Mesenchymal stem cell (in vitro differentiated cells and primary cell): ENCODE measurements at regions not wholly inside any gene's neighbourhood (a gene's known extent, or its start where the extent isn't known, plus 50 kb on each side); places are given as distances from the start of the nearest gene placed in this dataset.

Experiments
- DNase-seq: peaks from one replicate; pipeline ENCODE4 v3.0.0-alpha.2; 2013
- H2AFZ ChIP-seq: one replicate; pipeline ENCODE4 v1.6.1; 2013; ENCODE audit warnings: low read depth, mild to moderate bottlenecking, control low read depth, inconsistent platforms, low read length, moderate library complexity
- H2AK5ac ChIP-seq: 2 replicates; pipeline ENCODE4 v1.6.1; 2013; ENCODE audit warnings: low read length, moderate library complexity, mild to moderate bottlenecking, inconsistent platforms; ENCODE audit not compliant: severe bottlenecking
- H2BK120ac ChIP-seq: one replicate; pipeline ENCODE4 v1.6.1; 2013; ENCODE audit warnings: low read depth, mild to moderate bottlenecking, inconsistent platforms, low read length, moderate library complexity
- H2BK12ac ChIP-seq, 2 experiments: one replicate each; pipeline ENCODE4 v1.6.1; 2013; ENCODE audit warnings: inconsistent platforms in 2 of 2, low read length in 2 of 2, mild to moderate bottlenecking in 2 of 2, moderate library complexity in 2 of 2, control low read depth in 1 of 2
- H2BK15ac ChIP-seq: one replicate; pipeline ENCODE4 v1.6.1; 2013; ENCODE audit warnings: mild to moderate bottlenecking, low read depth, inconsistent platforms; ENCODE audit not compliant: poor library complexity, severe bottlenecking
- H2BK5ac ChIP-seq: 2 replicates; pipeline ENCODE4 v1.6.1; 2013; ENCODE audit warnings: low read depth, mild to moderate bottlenecking, low read length, control low read depth, inconsistent platforms; ENCODE audit not compliant: poor library complexity, severe bottlenecking
- H3K14ac ChIP-seq, 2 experiments: one replicate each; pipeline ENCODE4 v1.6.1; 2013; ENCODE audit warnings: inconsistent platforms in 2 of 2, low read length in 2 of 2, control low read depth in 1 of 2, mild to moderate bottlenecking in 1 of 2, moderate library complexity in 1 of 2
- H3K18ac ChIP-seq, 2 experiments: one replicate each; pipeline ENCODE4 v1.6.1; 2013; ENCODE audit warnings: inconsistent platforms in 2 of 2, low read length in 2 of 2, control low read depth in 1 of 2, low read depth in 1 of 2, mild to moderate bottlenecking in 1 of 2
- H3K23ac ChIP-seq, 2 experiments: one replicate each; pipeline ENCODE4 v1.6.1; 2013; ENCODE audit warnings: inconsistent platforms in 2 of 2, low read length in 2 of 2, mild to moderate bottlenecking in 2 of 2, moderate library complexity in 2 of 2, control low read depth in 1 of 2
- H3K27ac ChIP-seq: 2 replicates; pipeline ENCODE4 v1.5.1; 2013; ENCODE audit warnings: mild to moderate bottlenecking, moderate library complexity, low read length, control low read depth, inconsistent platforms; ENCODE audit not compliant: poor library complexity, severe bottlenecking
- H3K27me3 ChIP-seq, 2 experiments: 2 replicates each; pipeline versions ENCODE4 v1.6.1 to v1.7.0; 2013; ENCODE audit warnings: low read length in 2 of 2, mild to moderate bottlenecking in 2 of 2, moderate library complexity in 2 of 2, control low read depth in 1 of 2, inconsistent platforms in 1 of 2; ENCODE audit not compliant: control insufficient read depth in 1 of 2, insufficient read depth in 1 of 2
- H3K36me3 ChIP-seq, 2 experiments: 2 replicates each; pipeline versions ENCODE4 v1.6.1 to v1.7.0; 2013; ENCODE audit warnings: low read length in 2 of 2, control low read depth in 1 of 2, inconsistent platforms in 1 of 2, low read depth in 1 of 2, mild to moderate bottlenecking in 1 of 2; ENCODE audit not compliant: insufficient read depth in 2 of 2, control insufficient read depth in 1 of 2
- H3K4ac ChIP-seq, 2 experiments: one replicate each; pipeline ENCODE4 v1.6.1; 2013; ENCODE audit warnings: inconsistent platforms in 2 of 2, low read length in 2 of 2, mild to moderate bottlenecking in 2 of 2, moderate library complexity in 2 of 2, control low read depth in 1 of 2, low read depth in 1 of 2
- H3K4me1 ChIP-seq: 2 replicates; pipeline ENCODE4 v1.6.1; 2013; ENCODE audit warnings: low read depth, low read length, control low read depth; ENCODE audit not compliant: control insufficient read depth, insufficient read depth
- H3K4me2 ChIP-seq: 2 replicates; pipeline ENCODE4 v1.6.1; 2013; ENCODE audit warnings: low read length, mild to moderate bottlenecking, inconsistent platforms; ENCODE audit not compliant: poor library complexity, severe bottlenecking
- H3K4me3 ChIP-seq, 2 experiments: 2 replicates each; pipeline versions ENCODE4 v1.5.1 to v1.7.0; 2013; ENCODE audit warnings: low read length in 2 of 2, mild to moderate bottlenecking in 2 of 2, control low read depth in 1 of 2, low read depth in 1 of 2; ENCODE audit not compliant: insufficient read depth in 1 of 2
- H3K79me1 ChIP-seq: replicated peaks from 2 replicates; pipeline ENCODE4 v1.6.1; 2013; ENCODE audit warnings: mild to moderate bottlenecking, control low read depth, low read length, inconsistent platforms; ENCODE audit not compliant: poor library complexity, severe bottlenecking
- H3K9ac ChIP-seq: 2 replicates; pipeline ENCODE4 v1.7.0; 2013; ENCODE audit warnings: mild to moderate bottlenecking, low read length, moderate library complexity
- H3K9me3 ChIP-seq: 2 replicates; pipeline ENCODE4 v1.7.0; 2013; ENCODE audit warnings: mild to moderate bottlenecking, low read length; ENCODE audit not compliant: control insufficient read depth
- H4K8ac ChIP-seq: one replicate; pipeline ENCODE4 v1.6.1; 2013; ENCODE audit warnings: inconsistent platforms, mild to moderate bottlenecking, low read length, moderate library complexity
- H4K91ac ChIP-seq: one replicate; pipeline ENCODE4 v1.6.1; 2013; ENCODE audit warnings: mild to moderate bottlenecking, low read length, inconsistent platforms
- WGBS: methylation state at CpG from one replicate; pipeline ENCODE4 v1.1.7; 2013; ENCODE audit warnings: mixed read lengths; 5-methylcytosine and 5-hydroxymethylcytosine counted together

DNA sequence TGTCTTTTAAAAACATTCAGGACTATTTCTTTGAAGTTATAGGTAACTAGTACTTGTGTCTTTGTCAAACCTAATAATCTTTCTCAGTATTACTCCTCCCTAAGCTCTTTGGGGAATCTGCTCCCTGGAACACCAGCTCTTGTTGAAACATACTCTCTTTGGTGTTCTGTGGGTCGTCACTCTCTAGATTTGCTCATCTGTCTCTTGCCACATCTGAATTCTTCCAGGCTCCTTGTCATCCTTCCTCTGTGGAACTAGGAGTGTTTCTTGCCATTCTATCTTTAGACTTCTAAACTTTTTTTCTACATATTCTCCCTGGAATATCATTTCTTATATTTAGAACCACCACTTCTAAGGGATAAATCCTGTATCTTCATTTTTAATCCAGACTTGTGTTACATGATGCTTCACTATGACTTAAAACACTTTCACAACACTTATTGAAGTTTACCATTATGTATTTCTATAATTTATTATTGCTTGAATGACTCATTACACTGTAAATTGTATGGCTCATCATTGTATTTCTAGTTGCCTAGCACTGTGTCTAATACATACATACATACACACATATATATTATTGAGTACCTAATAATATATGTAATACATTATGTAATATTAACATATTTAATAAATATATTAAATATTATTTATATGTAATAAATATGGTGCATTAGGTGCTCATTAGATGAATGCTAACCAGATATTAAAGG, 186.1 kb downstream of the TMA16 start:
- no peaks in the 10 kb centered on the region for H3K9me3 ChIP-seq
- no peak overlapping the region for H4K91ac ChIP-seq
- H3K4me3 ChIP-seq, result no peak overlapping the region
- no peak overlapping the region for H2BK12ac ChIP-seq
- no peak overlapping the region for H3K23ac ChIP-seq
- H3K18ac ChIP-seq, result no peak overlapping the region
- no peak overlapping the region for H3K4ac ChIP-seq
- 55% methylated on average over 1 of the region's 1 CpG for WGBS
- no peak overlapping the region for H3K4me2 ChIP-seq
- H3K9ac ChIP-seq, result no peak overlapping the region
- no peak overlapping the region for H2AFZ ChIP-seq
- no peak overlapping the region for H3K27ac ChIP-seq
- no peak overlapping the region for H2BK120ac ChIP-seq
- no peaks in the 10 kb centered on the region for H3K4me1 ChIP-seq
- H2AK5ac ChIP-seq, result no peak overlapping the region
- H3K36me3 ChIP-seq, result no peaks in the 10 kb centered on the region
- no peak overlapping the region for H2BK5ac ChIP-seq
- DNase-seq, result peak; percentile 40
- no peak overlapping the region for H3K14ac ChIP-seq
- H4K8ac ChIP-seq, result no peak overlapping the region
- no peaks in the 10 kb centered on the region for H3K27me3 ChIP-seq
- H2BK15ac ChIP-seq, result no peak overlapping the region
- H3K79me1 ChIP-seq, result no peaks in the 10 kb centered on the region

DNA sequence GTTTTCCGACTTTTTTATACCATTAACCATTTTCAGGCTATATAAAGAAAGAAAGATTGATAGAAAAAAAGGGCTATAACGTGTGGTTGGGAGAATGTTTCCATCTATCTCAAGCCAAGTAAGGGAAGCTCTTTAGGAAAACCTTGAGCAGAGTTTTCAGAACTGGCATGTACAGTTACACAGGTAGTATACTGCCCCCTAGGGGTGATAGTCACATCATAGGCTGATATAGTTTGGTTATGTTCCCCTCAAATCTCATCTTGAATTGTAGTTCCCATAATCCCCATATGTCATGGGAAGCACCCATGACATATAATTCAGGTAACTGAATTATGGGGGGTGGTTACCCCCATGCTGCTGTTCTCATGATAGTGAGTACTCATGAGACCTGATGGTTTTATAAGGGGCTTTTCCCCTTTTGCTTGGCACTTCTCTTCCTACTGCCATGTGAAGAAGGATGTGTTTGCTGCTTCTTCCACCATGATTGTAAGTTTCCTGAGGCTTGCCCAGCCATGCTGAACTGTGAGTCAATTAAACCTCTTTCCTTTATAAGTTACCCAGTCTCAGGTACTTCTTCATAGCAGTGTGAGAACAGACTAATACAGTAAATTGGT, 186.8 kb downstream of the TMA16 start:
- Histone ChIP-seq H2BK12ac (no peak overlapping the region), H3K4ac (no peak overlapping the region), H2BK5ac (no peak overlapping the region), H4K91ac (no peak overlapping the region), H3K27ac (no peak overlapping the region), H3K4me1 (no peaks in the 10 kb centered on the region), H3K9me3 (no peaks in the 10 kb centered on the region), H3K18ac (no peak overlapping the region), H3K9ac (no peak overlapping the region), H3K4me3 (no peak overlapping the region), H3K36me3 (no peaks in the 10 kb centered on the region), H2BK120ac (no peak overlapping the region), H3K14ac (no peak overlapping the region), H2BK15ac (no peak overlapping the region), H2AK5ac (no peak overlapping the region), H3K27me3 (no peaks in the 10 kb centered on the region), H3K79me1 (no peaks in the 10 kb centered on the region), H3K23ac (no peak overlapping the region), H4K8ac (no peak overlapping the region), H2AFZ (no peak overlapping the region), H3K4me2 (no peak overlapping the region)
- WGBS, result 0% methylated on average over 1 of the region's 2 CpGs
- DNase-seq, result peak; percentile 30

DNA sequence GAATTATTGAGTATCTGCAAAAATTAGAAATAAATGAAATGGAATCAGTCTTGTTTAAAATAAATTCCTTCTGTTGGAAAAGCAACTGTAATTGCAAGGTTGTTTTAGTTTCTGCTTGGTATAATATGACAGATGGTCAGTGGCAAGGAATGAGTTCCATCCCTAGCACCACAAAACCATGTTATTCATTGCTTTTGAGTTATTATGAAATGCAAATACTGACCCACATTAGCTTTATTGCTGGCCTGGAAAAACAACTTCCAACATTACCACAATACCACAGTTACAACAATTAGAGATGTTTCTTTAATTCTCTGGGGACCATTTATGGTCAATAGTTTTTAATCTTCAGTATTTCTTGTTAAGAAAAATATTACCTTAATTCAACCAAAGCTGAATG, 194.4 kb downstream of the TMA16 start:
- no peaks in the 10 kb centered on the region for H3K27me3 ChIP-seq
- no peak overlapping the region for H2AK5ac ChIP-seq
- no peak overlapping the region for H2AFZ ChIP-seq
- H3K4me3 ChIP-seq, result no peak overlapping the region
- H2BK15ac ChIP-seq, result no peak overlapping the region
- no peak for DNase-seq
- H3K18ac ChIP-seq, result no peak overlapping the region
- H3K23ac ChIP-seq, result no peak overlapping the region
- no peaks in the 10 kb centered on the region for H3K36me3 ChIP-seq
- H3K27ac ChIP-seq, result no peak overlapping the region
- H3K79me1 ChIP-seq, result no peaks in the 10 kb centered on the region
- no peaks in the 10 kb centered on the region for H3K9me3 ChIP-seq
- no peak overlapping the region for H2BK12ac ChIP-seq
- no peak overlapping the region for H4K8ac ChIP-seq
- H2BK120ac ChIP-seq, result no peak overlapping the region
- no peak overlapping the region for H3K4me2 ChIP-seq
- H3K14ac ChIP-seq, result no peak overlapping the region
- H3K9ac ChIP-seq, result no peak overlapping the region
- H3K4me1 ChIP-seq, result no peaks in the 10 kb centered on the region
- no peak overlapping the region for H4K91ac ChIP-seq
- no peak overlapping the region for H2BK5ac ChIP-seq
- no peak overlapping the region for H3K4ac ChIP-seq

DNA sequence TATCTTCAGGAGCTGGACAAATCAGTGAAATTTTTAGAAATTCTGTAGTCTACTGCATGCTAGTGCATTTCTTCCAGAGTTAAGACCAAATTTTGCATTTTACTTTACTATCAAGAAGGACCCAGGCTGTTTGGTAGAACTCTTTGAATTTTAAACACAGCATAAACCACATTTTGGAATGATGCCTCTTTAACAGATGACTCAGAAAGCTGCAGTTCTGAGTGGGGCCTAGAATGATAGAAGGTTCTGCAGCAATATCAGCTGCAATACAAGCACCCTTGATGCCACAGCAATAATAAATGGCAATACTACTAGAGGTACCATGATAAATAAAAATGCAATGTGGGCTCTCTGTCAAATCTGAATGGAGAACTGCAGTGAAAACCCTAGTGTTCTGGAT, 198.7 kb downstream of the TMA16 start:
- peak overlapping the region in 1 of 2 experiments; percentile 43 for H3K4me3 ChIP-seq
- no peak overlapping the region for H3K9ac ChIP-seq
- H3K4me1 ChIP-seq, result no peaks in the 10 kb centered on the region
- H3K27ac ChIP-seq, result peak overlapping the region; percentile 95
- no peak overlapping the region for H3K23ac ChIP-seq
- no peak overlapping the region for H3K18ac ChIP-seq
- no peaks in the 10 kb centered on the region for H3K36me3 ChIP-seq
- H3K27me3 ChIP-seq, result no peaks in the 10 kb centered on the region
- H3K4ac ChIP-seq, result no peak overlapping the region
- H2BK15ac ChIP-seq, result no peak overlapping the region
- no peak overlapping the region for H3K4me2 ChIP-seq
- H3K14ac ChIP-seq, result no peak overlapping the region
- no peak overlapping the region for H2BK120ac ChIP-seq
- no peak overlapping the region for H2AFZ ChIP-seq
- H3K9me3 ChIP-seq, result no peaks in the 10 kb centered on the region
- DNase-seq, result peak; percentile 18
- H4K8ac ChIP-seq, result no peak overlapping the region
- no peak overlapping the region for H2BK12ac ChIP-seq
- H3K79me1 ChIP-seq, result no peaks in the 10 kb centered on the region
- no peak overlapping the region for H4K91ac ChIP-seq
- H2AK5ac ChIP-seq, result no peak overlapping the region
- peak overlapping the region; percentile 58 for H2BK5ac ChIP-seq
